Astrocyte of the hippocampus (primary cell): ENCODE measurements at regions not wholly inside any gene's neighbourhood (a gene's known extent, or its start where the extent isn't known, plus 50 kb on each side); places are given as distances from the start of the nearest gene placed in this dataset.
"Not testable (repeated sequence)": the region's sequence is repeated elsewhere in the genome, so short reads cannot be mapped to it uniquely, and the experiment has no call there.

ENCODE experiments used
- DNase-seq: peaks from one replicate; pipeline ENCODE4 v3.0.0; 2011; ENCODE audit warnings: low read depth, low spot score

DNA sequence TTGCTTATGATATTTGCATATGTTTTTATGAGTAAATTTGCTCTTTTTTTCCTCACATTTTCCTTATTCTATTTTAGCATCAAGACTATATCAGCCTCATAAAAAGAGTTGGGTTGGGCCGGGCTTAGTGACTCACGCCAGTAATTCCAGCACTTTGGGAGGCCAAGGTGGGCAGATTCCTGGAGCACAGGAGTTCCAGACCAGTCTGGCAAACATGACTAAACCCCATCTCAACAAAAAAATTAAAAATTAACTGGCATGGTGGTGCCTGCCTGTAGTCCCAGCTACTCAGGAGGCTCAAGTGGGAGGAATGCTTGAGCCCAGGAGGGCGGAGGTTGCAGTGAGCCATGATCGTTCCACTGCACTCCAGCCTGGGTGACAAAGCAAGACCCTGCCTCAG lies 148.8 kb upstream of the ANO5 start:
- DNase-seq: no peak

DNA sequence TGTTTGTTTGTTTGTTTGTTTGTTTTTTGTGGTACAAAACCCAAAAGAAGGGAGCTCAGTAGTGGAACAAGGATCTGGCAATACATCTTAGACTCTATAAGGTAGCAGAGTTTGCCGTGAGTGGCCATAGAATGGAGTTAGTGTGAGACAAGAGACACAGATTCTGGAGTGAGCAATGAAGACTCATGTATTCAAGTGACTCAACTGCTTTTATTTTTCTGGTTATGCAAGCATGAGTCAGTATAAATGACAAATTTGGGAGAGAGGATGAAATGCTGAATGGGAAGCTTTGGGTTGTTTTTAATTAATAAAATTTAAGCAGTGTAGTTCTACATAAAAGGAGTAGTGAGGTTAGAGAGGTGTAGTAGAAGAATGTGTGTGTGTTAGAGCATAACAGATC lies 143.6 kb upstream of the ANO5 start:
- DNase-seq: no peak

DNA sequence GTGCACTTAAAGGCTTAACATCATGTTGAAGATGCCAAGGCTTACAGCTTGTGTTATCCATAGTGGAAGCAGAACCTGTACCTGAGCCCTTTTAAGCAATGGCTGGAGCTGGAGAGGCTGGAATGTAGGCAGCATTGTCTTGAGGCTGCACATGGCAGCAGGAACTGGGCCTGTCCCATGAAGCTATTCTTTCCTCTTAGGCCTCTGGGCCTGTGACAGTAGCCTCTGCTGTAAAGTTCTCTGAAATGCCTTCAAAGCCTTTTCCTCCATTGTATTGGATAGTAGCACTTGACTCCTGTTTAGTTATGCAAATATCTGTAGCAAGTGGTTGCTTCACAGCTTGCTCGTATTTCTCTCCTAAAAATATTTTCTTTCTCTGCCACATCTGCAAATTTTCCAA lies 127.4 kb upstream of the ANO5 start:
- no peak for DNase-seq

DNA sequence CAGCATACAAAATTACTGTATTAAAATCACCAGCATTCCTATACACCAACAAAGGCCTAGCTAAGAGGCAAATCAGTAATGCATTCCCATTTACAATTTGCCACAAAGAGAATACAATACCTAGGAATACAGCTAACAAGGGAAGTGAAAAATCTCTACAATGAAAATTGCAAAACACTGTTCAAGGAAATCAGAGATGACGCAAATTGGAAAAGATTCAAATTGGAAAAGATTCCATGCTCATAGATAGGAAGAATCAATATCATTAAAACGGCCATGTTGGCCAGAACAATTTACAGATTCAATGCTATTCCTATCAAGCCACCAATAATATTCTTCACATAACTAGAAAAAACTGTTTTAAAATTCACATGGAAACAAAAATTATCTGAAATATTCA lies 123.0 kb upstream of the ANO5 start:
- no peak for DNase-seq

GRCh38 chr11:22076271-22076930 lies 116.5 kb upstream of the ANO5 start:
- DNase-seq: no peak

GRCh38 chr11:22078063-22078462 lies 114.8 kb upstream of the ANO5 start:
- DNase-seq: no peak

GRCh38 chr11:22079133-22079872 lies 113.6 kb upstream of the ANO5 start:
- DNase-seq: no peak

- no peak for DNase-seq
These were observed 110.7 kb upstream of the ANO5 start for GRCh38 chr11:22082178-22082577.

GRCh38 chr11:22082788-22083187 lies 110.1 kb upstream of the ANO5 start:
- no peak for DNase-seq

- peak; percentile 7 for DNase-seq
These were observed 108.8 kb upstream of the ANO5 start for GRCh38 chr11:22084056-22084455.

DNA sequence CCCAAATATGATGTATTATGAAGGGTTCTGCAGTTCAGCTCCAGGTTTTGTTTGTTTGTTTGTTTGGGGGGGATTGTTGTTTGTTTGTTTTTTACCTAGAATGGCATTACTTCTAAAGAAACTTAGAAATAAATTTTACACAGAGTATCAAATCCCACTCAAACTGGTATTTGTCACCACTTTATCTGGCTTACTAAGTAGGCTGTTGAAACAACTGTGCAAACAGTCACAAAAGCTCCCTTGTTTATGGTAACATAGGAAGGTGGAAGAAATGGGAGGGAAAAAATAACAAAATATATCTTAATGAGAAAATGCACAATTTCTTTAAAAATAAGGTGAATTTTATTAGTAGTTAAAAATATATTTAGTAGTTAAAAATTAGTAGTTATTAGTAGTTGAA lies 108.3 kb upstream of the ANO5 start:
- DNase-seq: no peak

GRCh38 chr11:22089609-22090008 lies 103.3 kb upstream of the ANO5 start:
- DNase-seq: no peak

DNA sequence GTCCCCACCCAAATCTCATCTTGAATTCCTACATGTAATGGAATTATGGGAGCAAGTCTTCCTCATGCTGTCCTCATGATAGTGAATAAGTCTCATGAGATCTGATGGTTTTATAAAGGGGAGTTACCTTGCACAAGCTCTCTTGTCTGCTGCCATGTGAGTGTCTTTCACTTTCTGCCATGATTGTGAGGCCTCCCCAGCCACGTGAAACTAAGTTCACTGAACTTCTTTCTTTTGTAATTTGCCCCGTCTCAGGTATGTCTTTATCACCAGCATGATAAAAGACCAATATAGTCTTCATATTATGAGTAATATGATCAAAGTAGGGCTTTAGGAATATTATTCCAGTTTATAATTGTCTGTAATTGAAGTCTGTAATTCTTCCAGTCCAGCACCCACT lies 86.3 kb upstream of the ANO5 start:
- no peak for DNase-seq

GRCh38 chr11:22115470-22116029 lies 77.3 kb upstream of the ANO5 start:
- no peak for DNase-seq

DNA sequence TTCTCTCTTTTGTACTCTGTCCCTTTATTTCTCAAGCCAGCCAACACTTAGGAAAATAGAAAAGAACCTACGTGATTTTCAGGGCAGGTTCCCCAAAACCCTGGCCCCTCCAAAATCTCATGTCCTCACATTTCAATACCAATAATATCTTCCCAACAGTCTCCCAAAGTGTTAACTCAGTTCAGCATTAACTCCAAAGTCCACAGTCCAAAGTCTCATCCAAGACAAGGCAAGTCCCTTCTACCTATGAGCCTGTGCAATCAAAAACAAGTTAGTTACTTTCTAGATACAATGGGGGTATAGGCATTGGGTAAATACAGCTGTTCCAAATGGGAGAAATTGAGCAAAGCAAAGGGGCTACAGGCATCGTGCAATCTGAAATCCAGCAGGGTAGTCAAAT lies 64.9 kb upstream of the ANO5 start:
- DNase-seq: not testable (repeated sequence)

GRCh38 chr11:22130462-22131053 lies 62.3 kb upstream of the ANO5 start:
- DNase-seq: peak; percentile 32

GRCh38 chr11:22133776-22134175 lies 59.1 kb upstream of the ANO5 start:
- DNase-seq: no peak

- DNase-seq: no peak
These were observed 54.6 kb upstream of the ANO5 start for GRCh38 chr11:22138264-22138663.
